ENCODE measurements at regions not wholly inside any gene's neighbourhood (a gene's known extent, or its start where the extent isn't known, plus 50 kb on each side); places are given as distances from the start of the nearest gene placed in this dataset.

- H3K27ac ChIP-seq, result no peak overlapping the region
- TF ChIP-seq CTCF (conservative IDR thresholded peaks at IDR 0.05), result no peak
Observed at GRCh38 chr11:11756718-11757117, 85.1 kb upstream of the USP47 start.

DNA sequence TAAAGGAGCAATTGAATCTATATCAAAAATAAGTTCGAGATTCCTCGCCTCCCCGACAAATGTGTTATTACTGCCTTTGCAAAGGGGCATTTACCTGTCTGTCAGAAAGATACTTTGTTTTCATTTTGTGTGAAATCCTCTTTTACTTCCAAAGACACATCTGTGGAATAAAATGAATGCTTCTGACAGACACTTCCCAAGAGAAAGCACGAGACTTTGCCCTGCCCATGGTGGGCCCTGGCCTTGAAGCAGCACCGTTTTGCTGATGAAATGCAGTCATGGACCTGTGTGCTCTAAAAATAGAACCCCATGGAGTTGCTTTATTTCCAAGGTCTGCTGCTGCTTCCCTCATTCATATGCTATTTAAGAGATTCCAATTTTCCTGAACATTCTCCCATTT lies 85.9 kb upstream of the USP47 start:
- no peak overlapping the region for H3K27ac ChIP-seq
- TF ChIP-seq CTCF (conservative IDR thresholded peaks at IDR 0.05), result no peak

DNA sequence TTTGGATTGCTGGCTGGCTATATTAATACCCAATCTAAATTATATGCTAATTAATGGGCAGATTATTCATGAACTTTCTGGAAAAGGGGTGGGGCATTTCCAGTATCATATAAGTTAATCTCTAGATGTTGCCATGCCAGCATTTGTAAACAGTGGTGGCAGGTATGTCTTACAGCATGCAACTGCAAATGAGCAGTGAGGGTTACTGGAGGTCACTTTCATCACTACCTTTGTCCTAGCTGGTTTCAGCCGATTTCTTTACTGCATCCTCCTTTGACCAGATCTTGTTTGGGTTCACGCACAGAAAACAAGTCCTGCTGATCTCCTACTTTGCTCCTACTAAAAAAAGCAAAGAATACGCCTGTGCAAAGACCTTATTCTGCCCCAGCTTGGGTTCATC lies 89.1 kb upstream of the USP47 start:
- no peak overlapping the region for H3K27ac ChIP-seq
- no peak for TF ChIP-seq CTCF (conservative IDR thresholded peaks at IDR 0.05)

- TF ChIP-seq CTCF (conservative IDR thresholded peaks at IDR 0.05), result no peak
Observed at GRCh38 chr11:11750017-11750878, 91.5 kb upstream of the USP47 start.

DNA sequence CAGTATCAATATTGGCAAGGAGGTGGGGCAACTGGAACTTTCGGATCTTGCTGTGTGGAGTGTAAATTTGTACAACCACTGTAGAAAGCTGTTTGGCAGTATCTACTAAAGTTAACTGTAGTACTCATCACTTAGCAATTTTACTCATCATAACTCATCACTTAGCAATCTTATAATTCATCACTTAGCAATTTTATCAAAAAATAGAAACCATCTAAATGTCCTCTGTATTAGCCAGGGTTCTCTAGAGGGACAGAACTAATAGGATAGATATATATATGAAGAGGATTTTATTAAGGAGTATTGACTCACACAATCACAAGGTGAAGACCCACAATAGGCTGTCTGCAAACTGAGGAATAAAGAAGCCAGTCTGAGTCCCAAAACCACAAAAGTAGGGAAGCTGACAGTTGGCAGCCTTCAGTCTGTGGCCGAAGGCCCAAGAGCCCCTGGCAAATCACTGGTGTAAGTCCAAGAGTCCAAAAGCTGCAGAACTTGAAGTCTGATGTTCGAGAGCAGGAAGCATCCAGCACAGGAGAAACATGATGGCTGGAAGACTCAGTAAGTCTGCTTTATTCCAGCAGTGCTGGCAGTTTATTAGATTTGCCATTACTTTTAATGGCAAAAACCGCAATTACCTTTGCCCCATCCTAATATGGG lies 92.9 kb upstream of the USP47 start:
- no peak overlapping the region for H3K27ac ChIP-seq
- TF ChIP-seq CTCF (conservative IDR thresholded peaks at IDR 0.05), result no peak

More at GRCh38 chr11:11750017-11750878, 91.5 kb upstream of the USP47 start:
- H3K27ac ChIP-seq, result no peak overlapping the region

GRCh38 chr11:11747570-11747969 lies 94.2 kb upstream of the USP47 start:
- no peak overlapping the region for H3K27ac ChIP-seq
- TF ChIP-seq CTCF (conservative IDR thresholded peaks at IDR 0.05), result no peak

DNA sequence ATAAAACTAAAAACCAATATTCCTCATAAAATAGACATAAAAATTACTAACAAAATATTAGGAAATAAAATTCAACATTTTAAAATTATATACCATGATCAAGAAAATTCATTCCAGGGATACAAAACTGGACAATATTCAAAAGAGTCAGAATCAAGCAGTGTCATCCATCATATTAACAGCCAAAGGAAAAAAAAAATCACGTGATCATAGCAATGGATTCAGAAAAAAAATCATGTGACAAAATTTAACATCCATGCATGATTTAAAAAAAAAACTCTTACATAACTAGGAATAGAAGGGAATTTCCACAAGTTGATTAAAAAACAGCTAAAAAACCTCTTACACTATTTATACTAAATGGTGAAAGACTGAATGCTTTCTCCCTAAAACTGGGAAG lies 95.3 kb upstream of the USP47 start:
- no peak overlapping the region for H3K27ac ChIP-seq
- no peak for TF ChIP-seq CTCF (conservative IDR thresholded peaks at IDR 0.05)
